B cell (primary cell): ENCODE measurements at regions not wholly inside any gene's neighbourhood (a gene's known extent, or its start where the extent isn't known, plus 50 kb on each side); places are given as distances from the start of the nearest gene placed in this dataset.
"Not testable (repeated sequence)": the region's sequence is repeated elsewhere in the genome, so short reads cannot be mapped to it uniquely, and the experiment has no call there.

Experiments
- EZH2 ChIP-seq: IDR thresholded peaks from 2 replicates; pipeline ENCODE4 v1.6.1; 2012; ENCODE audit warnings: borderline replicate concordance, low read depth, mild to moderate bottlenecking, moderate library complexity, low read length; ENCODE audit not compliant: insufficient read depth, poor library complexity, severe bottlenecking
- TF ChIP-seq, protein P1 (sequence below): fragments of 200-600 bp; IDR thresholded peaks from one replicate; pipeline ENCODE4 v1.8.0; 2022; ENCODE audit warnings: antibody characterized with exemption, mild to moderate bottlenecking

- TF ChIP-seq, protein P1, sequence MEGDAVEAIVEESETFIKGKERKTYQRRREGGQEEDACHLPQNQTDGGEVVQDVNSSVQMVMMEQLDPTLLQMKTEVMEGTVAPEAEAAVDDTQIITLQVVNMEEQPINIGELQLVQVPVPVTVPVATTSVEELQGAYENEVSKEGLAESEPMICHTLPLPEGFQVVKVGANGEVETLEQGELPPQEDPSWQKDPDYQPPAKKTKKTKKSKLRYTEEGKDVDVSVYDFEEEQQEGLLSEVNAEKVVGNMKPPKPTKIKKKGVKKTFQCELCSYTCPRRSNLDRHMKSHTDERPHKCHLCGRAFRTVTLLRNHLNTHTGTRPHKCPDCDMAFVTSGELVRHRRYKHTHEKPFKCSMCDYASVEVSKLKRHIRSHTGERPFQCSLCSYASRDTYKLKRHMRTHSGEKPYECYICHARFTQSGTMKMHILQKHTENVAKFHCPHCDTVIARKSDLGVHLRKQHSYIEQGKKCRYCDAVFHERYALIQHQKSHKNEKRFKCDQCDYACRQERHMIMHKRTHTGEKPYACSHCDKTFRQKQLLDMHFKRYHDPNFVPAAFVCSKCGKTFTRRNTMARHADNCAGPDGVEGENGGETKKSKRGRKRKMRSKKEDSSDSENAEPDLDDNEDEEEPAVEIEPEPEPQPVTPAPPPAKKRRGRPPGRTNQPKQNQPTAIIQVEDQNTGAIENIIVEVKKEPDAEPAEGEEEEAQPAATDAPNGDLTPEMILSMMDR, result not testable (repeated sequence)
- TF ChIP-seq EZH2, result not testable (repeated sequence)
Observed at GRCh38 chr6:67922588-67922987, 712.5 kb upstream of the ADGRB3 start.
